Right renal pelvis (tissue), 4 donors: ENCODE measurements at regions not wholly inside any gene's neighbourhood (a gene's known extent, or its start where the extent isn't known, plus 50 kb on each side); places are given as distances from the start of the nearest gene placed in this dataset.
"Not testable (repeated sequence)": the region's sequence is repeated elsewhere in the genome, so short reads cannot be mapped to it uniquely, and the experiment has no call there.

Experiments used
- DNase-seq, 4 donors: peaks; one replicate each; pipeline ENCODE4 v3.0.0-alpha.2; 2013; ENCODE audit warnings: low read depth in 4 of 4, low spot score in 3 of 4, missing footprints in 1 of 4

- no peak for DNase-seq
Observed at GRCh38 chr11:34830648-34831047, 85.5 kb downstream of the APIP start.

GRCh38 chr11:34830035-34830434 lies 86.1 kb downstream of the APIP start:
- DNase-seq: no peak

- DNase-seq: no peak
Observed at GRCh38 chr11:34827228-34827627, 89.0 kb downstream of the APIP start.

GRCh38 chr11:34826384-34826726 lies 89.8 kb downstream of the APIP start:
- no peak for DNase-seq

GRCh38 chr11:34825670-34826383 lies 90.4 kb downstream of the APIP start:
- DNase-seq: peak; percentile 16 to 61 (median 28)

GRCh38 chr11:34825315-34825669 lies 90.9 kb downstream of the APIP start:
- DNase-seq: no peak

GRCh38 chr11:34824425-34824824 lies 91.8 kb downstream of the APIP start:
- DNase-seq: no peak

GRCh38 chr11:34823639-34824038 lies 92.5 kb downstream of the APIP start:
- DNase-seq: no peak

GRCh38 chr11:34823197-34823596 lies 93.0 kb downstream of the APIP start:
- DNase-seq: no peak

GRCh38 chr11:34819740-34820482 lies 96.3 kb downstream of the APIP start:
- DNase-seq: no peak

- DNase-seq: not testable (repeated sequence)
Observed at GRCh38 chr11:34817812-34818211, 98.4 kb downstream of the APIP start.

GRCh38 chr11:34816698-34817213 lies 99.4 kb downstream of the APIP start:
- no peak for DNase-seq

- no peak for DNase-seq
Observed at GRCh38 chr11:34812905-34813576, 103.1 kb downstream of the APIP start.

GRCh38 chr11:34811858-34812257 lies 104.3 kb downstream of the APIP start:
- DNase-seq: no peak

GRCh38 chr11:34810107-34810562 lies 106.0 kb downstream of the APIP start:
- DNase-seq: no peak

- no peak for DNase-seq
Observed at GRCh38 chr11:34809191-34810106, 106.7 kb downstream of the APIP start.

- DNase-seq: no peak
Observed at GRCh38 chr11:34806875-34807274, 109.3 kb downstream of the APIP start.

- DNase-seq: no peak
Observed at GRCh38 chr11:34805937-34806336, 110.2 kb downstream of the APIP start.

GRCh38 chr11:34799848-34800247 lies 116.3 kb downstream of the APIP start:
- DNase-seq: no peak

- no peak for DNase-seq
Observed at GRCh38 chr11:34798985-34799384, 117.2 kb downstream of the APIP start.
